ENCODE measurements at regions not wholly inside any gene's neighbourhood (a gene's known extent, or its start where the extent isn't known, plus 50 kb on each side); places are given as distances from the start of the nearest gene placed in this dataset.

DNA sequence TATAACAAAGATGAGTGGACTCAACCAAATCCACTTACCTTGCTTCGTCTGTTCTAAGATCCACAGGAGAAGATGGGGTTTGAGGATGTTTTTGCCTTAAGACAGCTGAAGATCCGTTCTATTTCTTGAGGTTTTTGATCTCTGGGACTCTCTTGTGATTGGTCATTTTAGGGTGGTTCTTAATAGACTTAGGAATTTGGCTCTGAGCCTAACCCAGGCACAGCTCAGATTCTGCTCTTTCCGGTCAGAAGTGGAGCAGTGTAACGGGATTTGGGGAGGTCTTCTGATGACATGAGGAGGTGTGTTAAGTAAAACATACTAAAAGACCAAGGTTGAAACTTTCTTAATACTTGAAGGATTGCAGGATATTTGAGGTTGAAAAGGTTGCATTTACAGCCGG is 166.9 kb downstream of the DMRT2 start:
- Histone ChIP-seq H3K27ac (no peak overlapping the region), H3K36me3 (no peaks in the 10 kb centered on the region), H3K27me3 (no peaks in the 10 kb centered on the region), H3K4me1 (no peaks in the 10 kb centered on the region), H3K9me3 (no peaks in the 10 kb centered on the region), H3K4me3 (no peak overlapping the region)
- intact Hi-C loops (cut with DNase I; ENCODE audit: low total_unique reads), result no loop called here
- WGBS, 2 donors (ENCODE audit: low coverage in 1 of 2), result 78 to 89% methylated on average over 3 to 5 of the region's 5 CpGs
- in situ Hi-C loops (cut with MboI; ENCODE audit: low pct_ligation_motif_present in 1 of 4, low pct_unique_long_range_greater_than_20kb in 1 of 4, low sequenced_read_pairs in 3 of 4), result no loop called here
- TF ChIP-seq, protein P1, sequence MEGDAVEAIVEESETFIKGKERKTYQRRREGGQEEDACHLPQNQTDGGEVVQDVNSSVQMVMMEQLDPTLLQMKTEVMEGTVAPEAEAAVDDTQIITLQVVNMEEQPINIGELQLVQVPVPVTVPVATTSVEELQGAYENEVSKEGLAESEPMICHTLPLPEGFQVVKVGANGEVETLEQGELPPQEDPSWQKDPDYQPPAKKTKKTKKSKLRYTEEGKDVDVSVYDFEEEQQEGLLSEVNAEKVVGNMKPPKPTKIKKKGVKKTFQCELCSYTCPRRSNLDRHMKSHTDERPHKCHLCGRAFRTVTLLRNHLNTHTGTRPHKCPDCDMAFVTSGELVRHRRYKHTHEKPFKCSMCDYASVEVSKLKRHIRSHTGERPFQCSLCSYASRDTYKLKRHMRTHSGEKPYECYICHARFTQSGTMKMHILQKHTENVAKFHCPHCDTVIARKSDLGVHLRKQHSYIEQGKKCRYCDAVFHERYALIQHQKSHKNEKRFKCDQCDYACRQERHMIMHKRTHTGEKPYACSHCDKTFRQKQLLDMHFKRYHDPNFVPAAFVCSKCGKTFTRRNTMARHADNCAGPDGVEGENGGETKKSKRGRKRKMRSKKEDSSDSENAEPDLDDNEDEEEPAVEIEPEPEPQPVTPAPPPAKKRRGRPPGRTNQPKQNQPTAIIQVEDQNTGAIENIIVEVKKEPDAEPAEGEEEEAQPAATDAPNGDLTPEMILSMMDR (IDR thresholded peaks at IDR 0.05), result no peak
- TF ChIP-seq POLR2A (IDR thresholded peaks at IDR 0.05), result no peak
- TF ChIP-seq EP300 (IDR thresholded peaks at IDR 0.05; ENCODE audit: low read depth), result no peak
- TF ChIP-seq POLR2AphosphoS5 (IDR thresholded peaks at IDR 0.05), result no peak
- DNase-seq, result no peak

DNA sequence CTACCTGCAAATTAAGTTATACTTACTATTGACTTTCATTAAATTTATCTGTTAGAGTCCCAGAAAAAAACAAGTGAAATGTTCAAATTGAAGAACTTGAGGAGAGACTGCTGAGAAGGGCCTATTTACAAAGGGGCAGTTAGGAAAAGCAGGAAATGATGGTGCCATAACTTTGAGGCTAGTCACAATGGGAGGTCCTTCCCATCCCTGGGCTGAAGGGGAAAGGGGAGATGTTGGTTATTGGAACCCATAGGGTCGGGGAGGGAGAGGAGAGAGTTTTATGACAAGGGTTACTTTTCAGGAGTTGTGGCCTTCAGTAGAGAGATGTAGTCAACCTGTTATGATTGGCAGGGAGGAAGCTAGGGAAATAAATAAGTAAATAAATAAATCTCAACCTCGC is 169.1 kb downstream of the DMRT2 start:
- Histone ChIP-seq H3K27ac (no peak overlapping the region), H3K36me3 (no peaks in the 10 kb centered on the region), H3K9me3 (no peaks in the 10 kb centered on the region), H3K4me3 (no peak overlapping the region), H3K27me3 (no peaks in the 10 kb centered on the region), H3K4me1 (no peaks in the 10 kb centered on the region)
- DNase-seq, result no peak
- intact Hi-C loops (cut with DNase I; ENCODE audit: low total_unique reads) (no loop called here), in situ Hi-C loops (cut with MboI; ENCODE audit: low pct_ligation_motif_present in 1 of 4, low pct_unique_long_range_greater_than_20kb in 1 of 4, low sequenced_read_pairs in 3 of 4) (no loop called here)
- 58 to 74% methylated on average over 2 of the region's 2 CpGs for WGBS, 2 donors (ENCODE audit: low coverage in 1 of 2)
- TF ChIP-seq, protein P1 (IDR thresholded peaks at IDR 0.05), result no peak
- TF ChIP-seq POLR2AphosphoS5 (IDR thresholded peaks at IDR 0.05) (no peak), EP300 (IDR thresholded peaks at IDR 0.05; ENCODE audit: low read depth) (no peak), POLR2A (IDR thresholded peaks at IDR 0.05) (no peak)

DNA sequence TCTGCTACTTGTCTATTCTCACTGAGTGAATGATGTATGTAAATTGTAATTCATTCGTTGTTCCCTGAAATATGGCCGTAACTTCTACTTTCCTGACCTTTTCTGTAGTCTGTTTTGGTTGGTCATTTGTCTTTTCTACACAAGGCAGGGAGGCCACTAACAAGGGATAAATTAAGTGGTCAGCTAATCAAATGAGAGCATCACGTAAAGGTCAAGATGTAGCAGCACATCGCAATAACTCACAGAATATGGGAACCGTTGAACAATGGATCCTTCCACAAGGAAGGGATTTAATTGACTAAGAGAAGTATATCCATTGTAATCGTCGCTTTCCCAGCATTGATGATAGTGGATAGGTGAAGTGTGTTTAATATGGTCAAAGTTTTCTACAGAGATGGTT is 171.1 kb downstream of the DMRT2 start:
- H3K27me3 ChIP-seq, result no peaks in the 10 kb centered on the region
- intact Hi-C loops (cut with DNase I; ENCODE audit: low total_unique reads) (no loop called here), in situ Hi-C loops (cut with MboI; ENCODE audit: low pct_ligation_motif_present in 1 of 4, low pct_unique_long_range_greater_than_20kb in 1 of 4, low sequenced_read_pairs in 3 of 4) (no loop called here)
- no peak for DNase-seq
- WGBS, 2 donors (ENCODE audit: low coverage in 1 of 2), result 85 to 90% methylated on average over 7 of the region's 7 CpGs
- TF ChIP-seq EP300 (IDR thresholded peaks at IDR 0.05; ENCODE audit: low read depth), result no peak
- no peak for TF ChIP-seq POLR2AphosphoS5 (IDR thresholded peaks at IDR 0.05)
- TF ChIP-seq POLR2A (IDR thresholded peaks at IDR 0.05), result no peak
- TF ChIP-seq, protein P1 (IDR thresholded peaks at IDR 0.05), result no peak
- H3K9me3 ChIP-seq, result no peaks in the 10 kb centered on the region
- no peak overlapping the region for H3K27ac ChIP-seq
- no peaks in the 10 kb centered on the region for H3K4me1 ChIP-seq
- H3K36me3 ChIP-seq, result no peaks in the 10 kb centered on the region
- H3K4me3 ChIP-seq, result no peak overlapping the region

DNA sequence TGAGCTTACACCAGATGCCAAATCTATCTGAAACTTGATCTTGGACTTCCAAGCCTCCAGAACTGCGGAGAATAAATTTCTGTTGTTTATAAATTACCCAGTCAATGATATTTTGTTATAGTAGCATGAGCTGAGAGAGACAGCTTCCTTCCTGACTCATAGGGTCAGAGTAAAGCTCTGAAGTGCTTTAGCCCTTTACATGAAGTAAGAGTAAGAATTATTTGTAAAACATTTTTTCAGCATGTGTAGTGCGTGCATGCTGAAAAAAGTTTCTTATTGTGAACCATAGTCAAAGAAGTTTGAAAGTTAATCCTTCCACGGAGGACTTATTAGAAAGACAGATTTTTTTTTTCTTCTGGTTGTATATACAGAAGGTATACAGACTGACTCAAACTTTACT is 172.4 kb downstream of the DMRT2 start:
- H3K36me3 ChIP-seq, result no peaks in the 10 kb centered on the region
- no peaks in the 10 kb centered on the region for H3K4me1 ChIP-seq
- TF ChIP-seq POLR2A (IDR thresholded peaks at IDR 0.05), result no peak
- no peak for TF ChIP-seq EP300 (IDR thresholded peaks at IDR 0.05; ENCODE audit: low read depth)
- TF ChIP-seq POLR2AphosphoS5 (IDR thresholded peaks at IDR 0.05), result no peak
- TF ChIP-seq, protein P1 (IDR thresholded peaks at IDR 0.05), result no peak
- intact Hi-C loops (cut with DNase I; ENCODE audit: low total_unique reads), result no loop called here
- DNase-seq, result no peak
- H3K4me3 ChIP-seq, result no peak overlapping the region
- no peak overlapping the region for H3K27ac ChIP-seq
- in situ Hi-C loops (cut with MboI; ENCODE audit: low pct_ligation_motif_present in 1 of 4, low pct_unique_long_range_greater_than_20kb in 1 of 4, low sequenced_read_pairs in 3 of 4), result no loop called here
- WGBS, 2 donors (ENCODE audit: low coverage in 1 of 2), result 44 to 56% methylated on average over 3 of the region's 3 CpGs
- H3K27me3 ChIP-seq, result no peaks in the 10 kb centered on the region
- H3K9me3 ChIP-seq, result no peaks in the 10 kb centered on the region

All from transverse colon (tissue), 4 donors.